A673 (cell line): ENCODE measurements at regions not wholly inside any gene's neighbourhood (a gene's known extent, or its start where the extent isn't known, plus 50 kb on each side); places are given as distances from the start of the nearest gene placed in this dataset.

ENCODE experiments used
- BruUV-seq: library from RNA; stranded (reverse); fragments of 400-500 nt; replicated peaks from 2 replicates; lab custom pipeline; 2021; lab: Mats Ljungman, UMichigan
- CTCF ChIA-PET: fragments of 300-600 bp; sonication (Branson Sonifier 250); formaldehyde crosslinking; loops from one replicate; lab custom pipeline; 2022; ENCODE audit warnings: antibody characterized with exemption; lab: Charles Lee
- POLR2A ChIA-PET: fragments of 300-600 bp; sonication (Branson Sonifier 250); formaldehyde crosslinking; loops from one replicate; lab custom pipeline; 2022; ENCODE audit warnings: antibody characterized with exemption; ENCODE audit not compliant: low non-redundant PET; lab: Charles Lee
- DNase-seq: peaks from one replicate; pipeline ENCODE4 v3.0.0-alpha.2; 2015; ENCODE audit warnings: low spot score
- H3K27ac ChIP-seq: fragments of 200-600 bp; sonication (generic); 2 replicates; pipeline ENCODE4 v1.5.1; 2016; ENCODE audit warnings: mixed run types, low read depth, mild to moderate bottlenecking, mixed read lengths, antibody characterized with exemption, low read length; ENCODE audit not compliant: poor library complexity, severe bottlenecking
- H3K27me3 ChIP-seq: fragments of 200-600 bp; sonication (generic); replicated peaks from 2 replicates; pipeline ENCODE4 v1.6.1; 2017; ENCODE audit warnings: mixed run types, low read depth, mild to moderate bottlenecking, mixed read lengths, antibody characterized with exemption, low read length; ENCODE audit not compliant: insufficient read depth, poor library complexity
- H3K36me3 ChIP-seq: fragments of 200-600 bp; sonication (generic); 2 replicates; pipeline ENCODE4 v1.6.1; 2016; ENCODE audit warnings: mixed run types, mild to moderate bottlenecking, mixed read lengths, antibody characterized with exemption, low read length; ENCODE audit not compliant: insufficient read depth, poor library complexity, severe bottlenecking
- H3K4me1 ChIP-seq: fragments of 200-600 bp; sonication (generic); 2 replicates; pipeline ENCODE4 v1.6.1; 2017; ENCODE audit warnings: mixed run types, mild to moderate bottlenecking, mixed read lengths, antibody characterized with exemption, low read length; ENCODE audit not compliant: insufficient read depth, poor library complexity, severe bottlenecking
- H3K4me3 ChIP-seq: fragments of 200-600 bp; sonication (generic); 2 replicates; pipeline ENCODE4 v1.5.1; 2016; ENCODE audit warnings: low read depth, mixed run types, mild to moderate bottlenecking, mixed read lengths, low read length; ENCODE audit not compliant: poor library complexity, severe bottlenecking
- H3K9me3 ChIP-seq: fragments of 200-600 bp; sonication (generic); 2 replicates; pipeline ENCODE4 v1.6.1; 2016; ENCODE audit warnings: mixed run types, low read depth, mild to moderate bottlenecking, mixed read lengths, antibody characterized with exemption, low read length; ENCODE audit not compliant: poor library complexity, severe bottlenecking
- CTCF ChIP-seq: fragments of 300-800, 200-600 bp; sonication (generic); conservative IDR thresholded peaks from 2 replicates; pipeline ENCODE4 v1.5.1; 2017; ENCODE audit warnings: low read depth, mild to moderate bottlenecking, antibody characterized with exemption, low read length, moderate library complexity, mixed read lengths
- EZH2 ChIP-seq: fragments of 200-600 bp; sonication (generic); IDR thresholded peaks from 2 replicates; pipeline ENCODE4 v1.6.1; 2017; ENCODE audit warnings: borderline replicate concordance, low read depth, mild to moderate bottlenecking, mixed read lengths, antibody characterized with exemption, low read length; ENCODE audit not compliant: poor library complexity, severe bottlenecking
- intact Hi-C: fragments of 100-400 bp; cut with micrococcal nuclease; formaldehyde crosslinking; loops from one replicate; pipeline ENCODE4 v1.10.0; 2022; ENCODE audit not compliant: unreplicated experiment

- peak; percentile 64 for DNase-seq
- intact Hi-C loops = no loop called here
- BruUV-seq = no TSS peak
These were observed 338.0 kb upstream of the MKI67 start for GRCh38 chr10:128463991-128464760.

GRCh38 chr10:128465697-128466096 lies 339.5 kb upstream of the MKI67 start:
- ChIA-PET POLR2A (no interaction called here), CTCF (no interaction called here)
- intact Hi-C loops = no loop called here
- no peaks in the 10 kb centered on the region for H3K9me3 ChIP-seq
- DNase-seq = no peak
- no peaks in the 10 kb centered on the region for H3K36me3 ChIP-seq
- peaks cover 22% of the 10 kb centered on the region for H3K27me3 ChIP-seq
- no peak for TF ChIP-seq EZH2
- no peak for TF ChIP-seq CTCF
- H3K27ac ChIP-seq = no peak overlapping the region
- no TSS peak for BruUV-seq
- H3K4me3 ChIP-seq = no peak overlapping the region
- no peaks in the 10 kb centered on the region for H3K4me1 ChIP-seq

More at GRCh38 chr10:128463991-128464760, 338.0 kb upstream of the MKI67 start:
- ChIA-PET CTCF (no interaction called here), POLR2A (interaction anchor here (0.8 kb wide), 1 partner anchor 74 kb away, joined by 5 read pairs; no protein-coding TSS in a partner anchor)
- H3K27ac ChIP-seq = no peak overlapping the region
- peaks cover 22% of the 10 kb centered on the region for H3K27me3 ChIP-seq
- no peak overlapping the region for H3K4me3 ChIP-seq
- H3K9me3 ChIP-seq = no peaks in the 10 kb centered on the region
- no peaks in the 10 kb centered on the region for H3K36me3 ChIP-seq
- TF ChIP-seq EZH2 (no peak), CTCF (no peak)
- no peaks in the 10 kb centered on the region for H3K4me1 ChIP-seq

- H3K36me3 ChIP-seq = no peaks in the 10 kb centered on the region
- no peak overlapping the region for H3K4me3 ChIP-seq
- intact Hi-C loops = no loop called here
- ChIA-PET POLR2A (no interaction called here), CTCF (no interaction called here)
- no peak for DNase-seq
- no peaks in the 10 kb centered on the region for H3K9me3 ChIP-seq
- H3K27ac ChIP-seq = no peak overlapping the region
- TF ChIP-seq CTCF (no peak), EZH2 (no peak)
- peaks cover 21% of the 10 kb centered on the region for H3K27me3 ChIP-seq
- H3K4me1 ChIP-seq = no peaks in the 10 kb centered on the region
- BruUV-seq = no TSS peak
These were observed 340.7 kb upstream of the MKI67 start for GRCh38 chr10:128466831-128467371.
